ENCODE measurements at regions not wholly inside any gene's neighbourhood (a gene's known extent, or its start where the extent isn't known, plus 50 kb on each side); places are given as distances from the start of the nearest gene placed in this dataset.

DNA sequence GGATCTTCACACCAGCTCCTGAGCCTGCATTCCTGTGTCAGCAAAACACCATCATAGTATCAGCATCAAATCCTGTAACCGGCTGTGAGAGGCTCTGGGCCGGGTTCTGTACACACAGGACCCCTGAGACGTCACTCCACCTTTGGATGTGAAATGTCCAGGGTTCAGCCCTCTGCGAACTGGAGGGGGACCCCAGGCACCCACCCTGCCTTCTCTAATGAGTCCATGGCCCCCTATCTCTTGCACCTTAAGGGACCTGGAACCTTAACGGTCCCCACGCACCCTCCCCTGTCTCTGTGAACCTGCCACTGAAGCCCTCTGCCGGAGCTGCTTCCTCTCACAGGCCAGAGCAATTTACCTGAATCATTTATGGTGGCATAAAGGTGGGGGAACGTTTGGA lies 257.8 kb downstream of the NPHP4 start:
- TF ChIP-seq, protein P1, sequence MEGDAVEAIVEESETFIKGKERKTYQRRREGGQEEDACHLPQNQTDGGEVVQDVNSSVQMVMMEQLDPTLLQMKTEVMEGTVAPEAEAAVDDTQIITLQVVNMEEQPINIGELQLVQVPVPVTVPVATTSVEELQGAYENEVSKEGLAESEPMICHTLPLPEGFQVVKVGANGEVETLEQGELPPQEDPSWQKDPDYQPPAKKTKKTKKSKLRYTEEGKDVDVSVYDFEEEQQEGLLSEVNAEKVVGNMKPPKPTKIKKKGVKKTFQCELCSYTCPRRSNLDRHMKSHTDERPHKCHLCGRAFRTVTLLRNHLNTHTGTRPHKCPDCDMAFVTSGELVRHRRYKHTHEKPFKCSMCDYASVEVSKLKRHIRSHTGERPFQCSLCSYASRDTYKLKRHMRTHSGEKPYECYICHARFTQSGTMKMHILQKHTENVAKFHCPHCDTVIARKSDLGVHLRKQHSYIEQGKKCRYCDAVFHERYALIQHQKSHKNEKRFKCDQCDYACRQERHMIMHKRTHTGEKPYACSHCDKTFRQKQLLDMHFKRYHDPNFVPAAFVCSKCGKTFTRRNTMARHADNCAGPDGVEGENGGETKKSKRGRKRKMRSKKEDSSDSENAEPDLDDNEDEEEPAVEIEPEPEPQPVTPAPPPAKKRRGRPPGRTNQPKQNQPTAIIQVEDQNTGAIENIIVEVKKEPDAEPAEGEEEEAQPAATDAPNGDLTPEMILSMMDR (IDR thresholded peaks at IDR 0.05), result no peak
- TF ChIP-seq POLR2AphosphoS5 (IDR thresholded peaks at IDR 0.05), result no peak
- TF ChIP-seq POLR2A (IDR thresholded peaks at IDR 0.05), result no peak

Data from prostate gland (tissue), 2 donors.